Esophagus muscularis mucosa (tissue), 3 donors: ENCODE measurements at regions not wholly inside any gene's neighbourhood (a gene's known extent, or its start where the extent isn't known, plus 50 kb on each side); places are given as distances from the start of the nearest gene placed in this dataset.

ENCODE experiments used
- CTCF ChIP-seq, 3 experiments: fragments of 200-600 bp in 2 of 3; fragments of 450-650 bp in 1 of 3; sonication (generic) in 2 of 3; IDR thresholded peaks; one replicate each; pipeline ENCODE4 v1.5.1; 2017 to 2019; ENCODE audit warnings: antibody characterized with exemption in 3 of 3, mild to moderate bottlenecking in 2 of 3, moderate library complexity in 1 of 3
- POLR2A ChIP-seq: fragments of 450-650 bp; IDR thresholded peaks from one replicate; pipeline ENCODE4 v1.6.1; 2017; ENCODE audit warnings: antibody characterized with exemption, moderate library complexity, mild to moderate bottlenecking, low read depth

DNA sequence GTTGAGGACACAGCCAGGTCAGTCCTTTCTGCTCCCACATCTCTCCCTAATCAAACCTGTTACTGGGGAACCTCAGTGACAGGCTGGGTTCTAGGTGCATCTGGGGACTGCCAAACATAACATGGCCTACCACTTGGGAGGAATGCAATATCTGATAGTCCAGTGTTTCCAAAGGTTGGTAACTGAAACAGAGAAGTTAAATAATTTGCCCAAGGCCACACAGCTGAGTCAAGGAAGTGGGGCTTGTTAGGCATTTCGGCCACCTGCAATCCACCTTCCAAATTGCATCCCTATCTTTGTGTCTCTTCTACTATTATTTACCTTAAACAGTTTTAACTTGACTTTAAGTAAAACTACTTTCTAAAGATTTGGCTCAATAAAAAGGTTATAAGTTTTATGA lies 731.3 kb downstream of the UQCRFS1 start:
- no peak for TF ChIP-seq CTCF (IDR thresholded peaks at IDR 0.05)
- TF ChIP-seq POLR2A, result no peak
